GM12878 (cell line): ENCODE measurements at regions not wholly inside any gene's neighbourhood (a gene's known extent, or its start where the extent isn't known, plus 50 kb on each side); places are given as distances from the start of the nearest gene placed in this dataset.

Source experiments
- ATAC-seq: fragments of 200-7000 bp; cut with Tn5 transposase; 3 replicates; pipeline ENCODE4 v1.9.1; 2020; ENCODE audit warnings: mild to moderate bottlenecking, moderate library complexity
- BruUV-seq: library from RNA; stranded (reverse); fragments of 400-500 nt; replicated peaks from 2 replicates; lab custom pipeline; 2021; lab: Mats Ljungman, UMichigan
- CTCF ChIA-PET: fragments of 300-600 bp; sonication (Branson Sonifier 250); formaldehyde crosslinking; extraction: SDS; loops from one replicate; lab custom pipeline; 2021; ENCODE audit warnings: inconsistent platforms; lab: Yijun Ruan, JAX
- POLR2A ChIA-PET: fragments of 350-600 bp; formaldehyde crosslinking; extraction: SDS; loops from one replicate; lab custom pipeline; 2021; ENCODE audit warnings: inconsistent platforms; lab: Charles Lee
- RAD21 ChIA-PET: fragments of 300-600 bp; sonication (Branson Sonifier 250); formaldehyde crosslinking; loops from one replicate; lab custom pipeline; 2023; ENCODE audit warnings: antibody characterized with exemption; ENCODE audit not compliant: unreplicated experiment; lab: Charles Lee
- SMC1A ChIA-PET: fragments of 300-600 bp; sonication (Branson Sonifier 250); formaldehyde crosslinking; loops from one replicate; lab custom pipeline; 2023; ENCODE audit not compliant: unreplicated experiment, uncharacterized antibody; lab: Charles Lee
- DNase-seq: peaks from one replicate; pipeline ENCODE4 v3.0.0-alpha.2; 2011; ENCODE audit warnings: low read depth, low spot score
- FAIRE-seq: peaks from 3 replicates; lab custom pipeline; 2011; peaks lifted over from hg19 to GRCh38; lab: Jason Lieb, UNC
- H2AFZ ChIP-seq: 2 replicates; pipeline ENCODE4 v1.6.0; 2011; ENCODE audit warnings: low read depth, low read length, control low read depth; ENCODE audit not compliant: control insufficient read depth
- H3K27ac ChIP-seq: 2 replicates; pipeline ENCODE4 v1.5.1; 2011; ENCODE audit warnings: control low read depth; ENCODE audit not compliant: control insufficient read depth, insufficient read depth
- H3K27me3 ChIP-seq, 2 experiments: replicated peaks in 1 of 2; 2 replicates each; pipeline versions ENCODE4 v1.6.0 to v1.6.1; 2011; ENCODE audit warnings: low read length in 1 of 2; ENCODE audit not compliant: control insufficient read depth in 2 of 2, insufficient read depth in 2 of 2
- H3K36me3 ChIP-seq, 2 experiments: 2 replicates each; pipeline ENCODE4 v1.5.1; 2011; ENCODE audit warnings: low read length in 1 of 2; ENCODE audit not compliant: control insufficient read depth in 2 of 2, insufficient read depth in 2 of 2
- H3K4me1 ChIP-seq: 2 replicates; pipeline ENCODE4 v1.6.1; 2011; ENCODE audit warnings: mild to moderate bottlenecking, low read length, moderate library complexity, mixed read lengths; ENCODE audit not compliant: control insufficient read depth, insufficient read depth
- H3K4me2 ChIP-seq: 2 replicates; pipeline ENCODE4 v1.6.0; 2011; ENCODE audit warnings: control low read depth; ENCODE audit not compliant: control insufficient read depth, insufficient read depth
- H3K4me3 ChIP-seq: fragments of 200-600 bp; sonication (generic); 2 replicates; pipeline ENCODE4 v1.5.1; 2016
- H3K79me2 ChIP-seq: 2 replicates; pipeline ENCODE4 v1.6.0; 2011; ENCODE audit warnings: low read length; ENCODE audit not compliant: control insufficient read depth, insufficient read depth
- H3K9ac ChIP-seq: 2 replicates; pipeline ENCODE4 v1.8.0; 2011; ENCODE audit warnings: low read length, control low read depth, mixed read lengths; ENCODE audit not compliant: control insufficient read depth, insufficient read depth
- H3K9me3 ChIP-seq: replicated peaks from 3 replicates; pipeline ENCODE4 v1.5.1; 2011; ENCODE audit warnings: mild to moderate bottlenecking, low read length; ENCODE audit not compliant: control insufficient read depth, insufficient read depth
- H4K20me1 ChIP-seq: 2 replicates; pipeline ENCODE4 v1.6.0; 2011; ENCODE audit not compliant: control insufficient read depth, insufficient read depth
- BMI1 ChIP-seq: fragments of 450-650 bp; IDR thresholded peaks from 2 replicates; pipeline ENCODE4 v1.6.1; 2016; ENCODE audit warnings: mild to moderate bottlenecking, moderate library complexity, borderline replicate concordance
- EED ChIP-seq: sonication (generic); IDR thresholded peaks from 2 replicates; pipeline ENCODE4 v1.6.1; 2016; ENCODE audit warnings: antibody characterized with exemption, low read depth
- NR2C2 ChIP-seq: IDR thresholded peaks from 2 replicates; pipeline ENCODE4 v1.6.1; 2011; ENCODE audit warnings: borderline replicate concordance, low read depth; ENCODE audit not compliant: control insufficient read depth, insufficient read length
- PKNOX1 ChIP-seq: fragments of 450-650 bp; IDR thresholded peaks from 2 replicates; pipeline ENCODE4 v1.6.1; 2016; ENCODE audit warnings: mild to moderate bottlenecking
- POLR2AphosphoS2 ChIP-seq: IDR thresholded peaks from 2 replicates; pipeline ENCODE4 v1.6.1; 2011; ENCODE audit warnings: low read depth, mild to moderate bottlenecking, low read length, improper control_type of control experiment, moderate library complexity
- PRDM15 ChIP-seq: fragments of 450-650 bp; formaldehyde crosslinking; IDR thresholded peaks from 2 replicates; pipeline ENCODE4 v1.4.0; 2020; ENCODE audit warnings: mild to moderate bottlenecking, moderate library complexity
- TCF7 ChIP-seq: IDR thresholded peaks from 2 replicates; pipeline ENCODE4 v1.6.1; 2014; ENCODE audit warnings: antibody characterized with exemption, borderline replicate concordance
- WGBS: methylation state at CpG from one replicate; pipeline ENCODE4 v1.1.6; 2016; ENCODE audit warnings: low lambda C conversion rate; ENCODE audit not compliant: insufficient replicate concordance, insufficient coverage; ENCODE audit errors: missing lambda C conversion rate; 5-methylcytosine and 5-hydroxymethylcytosine counted together
- in situ Hi-C: fragments of 300-500 bp; cut with MboI; formaldehyde crosslinking; loops from 9 replicates; pipeline ENCODE4 v1.14.3; 2018; ENCODE audit warnings: mixed read lengths
- intact Hi-C: fragments of 100-400 bp; cut with micrococcal nuclease; formaldehyde crosslinking; loops from one replicate; pipeline ENCODE4 v1.14.2; 2022; ENCODE audit not compliant: unreplicated experiment

- H3K4me2 ChIP-seq, result no peak overlapping the region
- intact Hi-C loops, result no loop called here
- ChIA-PET RAD21 (no interaction called here), POLR2A (no interaction called here), SMC1A (interaction anchor here (0.8 kb wide), 1 partner anchor 12 kb away, joined by 3 read pairs; no protein-coding TSS in a partner anchor), CTCF (no interaction called here)
- no peaks in the 10 kb centered on the region for H3K9me3 ChIP-seq
- ATAC-seq (no peak), FAIRE-seq (no peak), DNase-seq (no peak)
- peaks cover under 1 to 5% of the 10 kb centered on the region in 2 experiments for H3K27me3 ChIP-seq
- TF ChIP-seq PRDM15 (CRISPR knock-in tag), result no peak
- no peak for TF ChIP-seq NR2C2
- TF ChIP-seq PKNOX1, result no peak
- no peak for TF ChIP-seq BMI1
- no peak for TF ChIP-seq EED
- TF ChIP-seq TCF7, result no peak
- no peak for TF ChIP-seq POLR2AphosphoS2
- H3K4me1 ChIP-seq, result no peaks in the 10 kb centered on the region
- no peaks in the 10 kb centered on the region for H3K79me2 ChIP-seq
- BruUV-seq, result no TSS peak
- H3K9ac ChIP-seq, result no peak overlapping the region
- H3K36me3 ChIP-seq, result no peaks in the 10 kb centered on the region
- H2AFZ ChIP-seq, result no peak overlapping the region
- no peak overlapping the region for H3K4me3 ChIP-seq
- no peaks in the 10 kb centered on the region for H4K20me1 ChIP-seq
- in situ Hi-C loops, result no loop called here
- 31% methylated on average over 5 of the region's 5 CpGs for WGBS
- no peak overlapping the region for H3K27ac ChIP-seq
These were observed 260.8 kb downstream of the CGGBP1 start for GRCh38 chr3:87797872-87798566.
